ENCODE measurements at regions not wholly inside any gene's neighbourhood (a gene's known extent, or its start where the extent isn't known, plus 50 kb on each side); places are given as distances from the start of the nearest gene placed in this dataset.

DNA sequence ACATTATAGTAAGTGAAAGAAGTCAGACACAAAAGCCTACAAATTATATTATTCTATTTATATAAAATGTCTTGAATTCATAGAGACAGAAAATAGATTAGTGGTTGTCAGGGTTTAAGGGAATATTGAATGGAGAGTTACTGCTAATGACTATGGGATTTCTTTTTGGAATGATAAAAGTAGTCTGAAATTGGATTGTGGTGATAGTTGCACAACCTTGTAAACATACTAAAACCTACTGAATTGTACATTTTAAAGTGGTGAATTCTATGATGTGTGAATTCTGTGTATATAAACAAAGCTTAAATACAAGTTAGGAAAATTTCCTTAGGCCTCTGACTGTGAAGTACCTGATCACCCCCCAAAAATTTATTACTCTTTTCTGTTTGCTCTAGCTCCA is 343.1 kb downstream of the TFAP2B start:
- TF ChIP-seq, protein P1, sequence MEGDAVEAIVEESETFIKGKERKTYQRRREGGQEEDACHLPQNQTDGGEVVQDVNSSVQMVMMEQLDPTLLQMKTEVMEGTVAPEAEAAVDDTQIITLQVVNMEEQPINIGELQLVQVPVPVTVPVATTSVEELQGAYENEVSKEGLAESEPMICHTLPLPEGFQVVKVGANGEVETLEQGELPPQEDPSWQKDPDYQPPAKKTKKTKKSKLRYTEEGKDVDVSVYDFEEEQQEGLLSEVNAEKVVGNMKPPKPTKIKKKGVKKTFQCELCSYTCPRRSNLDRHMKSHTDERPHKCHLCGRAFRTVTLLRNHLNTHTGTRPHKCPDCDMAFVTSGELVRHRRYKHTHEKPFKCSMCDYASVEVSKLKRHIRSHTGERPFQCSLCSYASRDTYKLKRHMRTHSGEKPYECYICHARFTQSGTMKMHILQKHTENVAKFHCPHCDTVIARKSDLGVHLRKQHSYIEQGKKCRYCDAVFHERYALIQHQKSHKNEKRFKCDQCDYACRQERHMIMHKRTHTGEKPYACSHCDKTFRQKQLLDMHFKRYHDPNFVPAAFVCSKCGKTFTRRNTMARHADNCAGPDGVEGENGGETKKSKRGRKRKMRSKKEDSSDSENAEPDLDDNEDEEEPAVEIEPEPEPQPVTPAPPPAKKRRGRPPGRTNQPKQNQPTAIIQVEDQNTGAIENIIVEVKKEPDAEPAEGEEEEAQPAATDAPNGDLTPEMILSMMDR (conservative IDR thresholded peaks at IDR 0.05; ENCODE audit: low read depth, low read length), result no peak
- TF ChIP-seq EZH2 (IDR thresholded peaks at IDR 0.05; ENCODE audit: borderline replicate concordance, low read depth, low read length, poor library complexity, severe bottlenecking), result no peak
- ChIA-PET POLR2A (ENCODE audit: low non-redundant PET) (no interaction called here), CTCF (no interaction called here)
- intact Hi-C loops (cut with micrococcal nuclease; ENCODE audit: unreplicated experiment), result no loop called here
- DNase-seq (ENCODE audit: low spot score), result no peak
- no peaks in the 10 kb centered on the region for H3K4me1 ChIP-seq (ENCODE audit: insufficient read depth, low read length, poor library complexity, severe bottlenecking)
- no peaks in the 10 kb centered on the region for H3K27me3 ChIP-seq (replicated peaks; ENCODE audit: insufficient read depth, low read depth, low read length, poor library complexity)
- H3K4me3 ChIP-seq (ENCODE audit: low read depth, low read length, poor library complexity, severe bottlenecking), result no peak overlapping the region
- BruUV-seq (replicated peaks), result no TSS peak
- no peak overlapping the region for H3K27ac ChIP-seq (ENCODE audit: low read depth, low read length, poor library complexity, severe bottlenecking)
- no peaks in the 10 kb centered on the region for H3K36me3 ChIP-seq (ENCODE audit: insufficient read depth, low read length, poor library complexity, severe bottlenecking)
- no peaks in the 10 kb centered on the region for H3K9me3 ChIP-seq (ENCODE audit: low read depth, low read length, poor library complexity, severe bottlenecking)

DNA sequence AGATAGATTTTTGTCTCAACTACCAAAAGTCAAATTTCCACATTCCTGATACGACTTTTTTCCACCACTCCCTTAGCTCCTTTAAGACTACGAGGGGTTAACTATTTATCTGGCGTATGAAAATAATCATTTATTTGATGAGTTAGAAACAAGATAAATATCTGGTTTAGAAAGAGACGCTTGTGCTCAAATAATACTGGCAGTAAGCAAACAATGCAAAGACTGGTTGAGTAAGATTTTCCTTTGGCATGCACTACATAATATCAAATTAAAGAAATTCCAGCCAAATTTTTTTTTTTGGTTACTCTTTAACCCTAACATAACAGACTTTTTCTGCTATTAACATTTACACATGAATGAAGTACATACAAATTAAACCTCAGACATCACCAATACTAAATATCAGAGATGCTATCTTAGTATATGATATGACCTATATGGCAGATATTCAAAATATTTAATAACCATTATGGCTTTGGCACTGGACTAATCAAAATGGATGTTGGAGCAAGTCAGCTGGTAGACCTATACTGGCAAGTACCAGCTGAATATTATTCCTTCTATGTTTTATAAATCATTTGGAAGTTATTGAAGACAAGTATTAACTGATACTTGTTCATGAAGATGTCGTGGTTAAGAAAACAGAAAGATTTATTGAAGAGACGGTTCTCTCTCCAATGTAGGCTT is 345.3 kb downstream of the TFAP2B start:
- ChIA-PET CTCF (no interaction called here), POLR2A (ENCODE audit: low non-redundant PET) (no interaction called here)
- H3K27ac ChIP-seq (ENCODE audit: low read depth, low read length, poor library complexity, severe bottlenecking), result no peak overlapping the region
- TF ChIP-seq EZH2 (IDR thresholded peaks at IDR 0.05; ENCODE audit: borderline replicate concordance, low read depth, low read length, poor library complexity, severe bottlenecking), result no peak
- TF ChIP-seq, protein P1 (conservative IDR thresholded peaks at IDR 0.05; ENCODE audit: low read depth, low read length), result no peak
- intact Hi-C loops (cut with micrococcal nuclease; ENCODE audit: unreplicated experiment), result no loop called here
- no peak overlapping the region for H3K4me3 ChIP-seq (ENCODE audit: low read depth, low read length, poor library complexity, severe bottlenecking)
- no peaks in the 10 kb centered on the region for H3K27me3 ChIP-seq (replicated peaks; ENCODE audit: insufficient read depth, low read depth, low read length, poor library complexity)
- DNase-seq (ENCODE audit: low spot score), result no peak
- no peaks in the 10 kb centered on the region for H3K36me3 ChIP-seq (ENCODE audit: insufficient read depth, low read length, poor library complexity, severe bottlenecking)
- H3K4me1 ChIP-seq (ENCODE audit: insufficient read depth, low read length, poor library complexity, severe bottlenecking), result no peaks in the 10 kb centered on the region
- no peaks in the 10 kb centered on the region for H3K9me3 ChIP-seq (ENCODE audit: low read depth, low read length, poor library complexity, severe bottlenecking)
- no TSS peak for BruUV-seq (replicated peaks)

DNA sequence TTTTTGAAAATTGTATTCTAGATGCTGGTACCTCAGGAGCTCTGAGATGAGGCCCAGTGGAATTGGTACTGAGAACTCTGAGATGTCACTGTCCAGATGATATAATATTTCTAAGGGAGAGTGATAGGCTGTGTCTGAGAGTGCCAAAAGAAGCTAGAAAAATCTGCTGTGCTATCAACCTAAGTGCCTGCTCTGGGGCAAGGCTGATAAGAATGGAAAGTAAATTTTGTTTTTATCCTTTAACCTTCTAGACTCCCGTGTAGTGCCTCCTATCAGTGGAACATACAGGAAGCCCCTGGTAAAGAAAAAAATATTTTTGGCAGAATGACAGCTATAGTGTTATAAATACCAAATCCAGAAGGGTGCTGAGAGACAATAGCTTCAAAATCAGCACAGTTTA is 348.2 kb downstream of the TFAP2B start:
- Histone ChIP-seq H3K4me3 (ENCODE audit: low read depth, low read length, poor library complexity, severe bottlenecking) (no peak overlapping the region), H3K4me1 (ENCODE audit: insufficient read depth, low read length, poor library complexity, severe bottlenecking) (no peaks in the 10 kb centered on the region), H3K9me3 (ENCODE audit: low read depth, low read length, poor library complexity, severe bottlenecking) (no peaks in the 10 kb centered on the region), H3K36me3 (ENCODE audit: insufficient read depth, low read length, poor library complexity, severe bottlenecking) (no peaks in the 10 kb centered on the region), H3K27ac (ENCODE audit: low read depth, low read length, poor library complexity, severe bottlenecking) (no peak overlapping the region), H3K27me3 (replicated peaks; ENCODE audit: insufficient read depth, low read depth, low read length, poor library complexity) (no peaks in the 10 kb centered on the region)
- no TSS peak for BruUV-seq (replicated peaks)
- intact Hi-C loops (cut with micrococcal nuclease; ENCODE audit: unreplicated experiment), result no loop called here
- ChIA-PET POLR2A (ENCODE audit: low non-redundant PET) (no interaction called here), CTCF (no interaction called here)
- no peak for DNase-seq (ENCODE audit: low spot score)
- no peak for TF ChIP-seq EZH2 (IDR thresholded peaks at IDR 0.05; ENCODE audit: borderline replicate concordance, low read depth, low read length, poor library complexity, severe bottlenecking)
- TF ChIP-seq, protein P1 (conservative IDR thresholded peaks at IDR 0.05; ENCODE audit: low read depth, low read length), result no peak

All from A673 (cell line).